ENCODE measurements at regions not wholly inside any gene's neighbourhood (a gene's known extent, or its start where the extent isn't known, plus 50 kb on each side); places are given as distances from the start of the nearest gene placed in this dataset.
"Not testable (repeated sequence)": the region's sequence is repeated elsewhere in the genome, so short reads cannot be mapped to it uniquely, and the experiment has no call there.

GRCh38 chr6:71832110-71832764, 54.1 kb upstream of the RIMS1 start:
- H3K4me3 ChIP-seq (ENCODE audit: low read depth in 1 of 2, low read length in 2 of 2); H3K27ac ChIP-seq (ENCODE audit: low read depth, low read length); H3K36me3 ChIP-seq (ENCODE audit: insufficient read depth, low read length); H3K27me3 ChIP-seq (ENCODE audit: control insufficient read depth in 1 of 2, insufficient read depth in 2 of 2, low read length in 2 of 2); H3K4me1 ChIP-seq (ENCODE audit: insufficient read depth, low read length); H3K9me3 ChIP-seq (ENCODE audit: low read length); H3K9ac ChIP-seq (ENCODE audit: low read length): not testable (repeated sequence)

Data from muscle layer of colon (tissue), 2 donors.